HL-60 (cell line): ENCODE measurements at regions not wholly inside any gene's neighbourhood (a gene's known extent, or its start where the extent isn't known, plus 50 kb on each side); places are given as distances from the start of the nearest gene placed in this dataset.
"Not testable (repeated sequence)": the region's sequence is repeated elsewhere in the genome, so short reads cannot be mapped to it uniquely, and the experiment has no call there.

Experiments
- DNase-seq, 2 experiments: peaks; one replicate each; pipeline ENCODE4 v3.0.0-alpha.2; 2010 to 2020; ENCODE audit warnings: low read depth in 1 of 2, low spot score in 1 of 2
- H3K27ac ChIP-seq: fragments of 250-450 bp; sonication (Bioruptor Pico); replicated peaks from 2 replicates; pipeline ENCODE4 v1.5.1; 2020; ENCODE audit warnings: mild to moderate bottlenecking, moderate library complexity
- H3K27me3 ChIP-seq: fragments of 250-450 bp; sonication (Bioruptor Pico); 2 replicates; pipeline ENCODE4 v1.5.1; 2021; ENCODE audit warnings: mild to moderate bottlenecking, moderate library complexity; ENCODE audit not compliant: insufficient read depth, poor library complexity, severe bottlenecking
- H3K4me3 ChIP-seq: replicated peaks from 2 replicates; pipeline ENCODE4 v1.5.1; 2011; ENCODE audit warnings: mild to moderate bottlenecking, control low read depth, low read length; ENCODE audit not compliant: insufficient read depth
- GABPA ChIP-seq: IDR thresholded peaks from 2 replicates; pipeline ENCODE4 v1.6.1; 2012; ENCODE audit warnings: low read depth
- POLR2AphosphoS5 ChIP-seq: IDR thresholded peaks from 2 replicates; pipeline ENCODE4 v1.6.1; 2012; ENCODE audit warnings: low read depth
- SPI1 ChIP-seq: IDR thresholded peaks from 2 replicates; pipeline ENCODE4 v1.6.1; 2012; ENCODE audit warnings: low read depth, mild to moderate bottlenecking, borderline replicate concordance
- TF ChIP-seq, protein P1 (sequence below): IDR thresholded peaks from 2 replicates; pipeline ENCODE4 v1.6.1; 2012; ENCODE audit warnings: low read depth; ENCODE audit not compliant: insufficient replicate concordance
- TF ChIP-seq, protein P2 (sequence below): IDR thresholded peaks from one replicate; pipeline ENCODE4 v1.5.1; 2011; ENCODE audit warnings: low read length, control low read depth, inconsistent platforms; ENCODE audit not compliant: insufficient read depth

GRCh38 chr10:11667756-11668155, 56.3 kb upstream of the USP6NL start:
- no peaks in the 10 kb centered on the region for H3K27me3 ChIP-seq
- DNase-seq, result no peak
- no peak overlapping the region for H3K27ac ChIP-seq
- H3K4me3 ChIP-seq, result no peak overlapping the region
- peak; percentile 27; the same call in 1 of the 2 replicates for TF ChIP-seq SPI1
- TF ChIP-seq, protein P1, sequence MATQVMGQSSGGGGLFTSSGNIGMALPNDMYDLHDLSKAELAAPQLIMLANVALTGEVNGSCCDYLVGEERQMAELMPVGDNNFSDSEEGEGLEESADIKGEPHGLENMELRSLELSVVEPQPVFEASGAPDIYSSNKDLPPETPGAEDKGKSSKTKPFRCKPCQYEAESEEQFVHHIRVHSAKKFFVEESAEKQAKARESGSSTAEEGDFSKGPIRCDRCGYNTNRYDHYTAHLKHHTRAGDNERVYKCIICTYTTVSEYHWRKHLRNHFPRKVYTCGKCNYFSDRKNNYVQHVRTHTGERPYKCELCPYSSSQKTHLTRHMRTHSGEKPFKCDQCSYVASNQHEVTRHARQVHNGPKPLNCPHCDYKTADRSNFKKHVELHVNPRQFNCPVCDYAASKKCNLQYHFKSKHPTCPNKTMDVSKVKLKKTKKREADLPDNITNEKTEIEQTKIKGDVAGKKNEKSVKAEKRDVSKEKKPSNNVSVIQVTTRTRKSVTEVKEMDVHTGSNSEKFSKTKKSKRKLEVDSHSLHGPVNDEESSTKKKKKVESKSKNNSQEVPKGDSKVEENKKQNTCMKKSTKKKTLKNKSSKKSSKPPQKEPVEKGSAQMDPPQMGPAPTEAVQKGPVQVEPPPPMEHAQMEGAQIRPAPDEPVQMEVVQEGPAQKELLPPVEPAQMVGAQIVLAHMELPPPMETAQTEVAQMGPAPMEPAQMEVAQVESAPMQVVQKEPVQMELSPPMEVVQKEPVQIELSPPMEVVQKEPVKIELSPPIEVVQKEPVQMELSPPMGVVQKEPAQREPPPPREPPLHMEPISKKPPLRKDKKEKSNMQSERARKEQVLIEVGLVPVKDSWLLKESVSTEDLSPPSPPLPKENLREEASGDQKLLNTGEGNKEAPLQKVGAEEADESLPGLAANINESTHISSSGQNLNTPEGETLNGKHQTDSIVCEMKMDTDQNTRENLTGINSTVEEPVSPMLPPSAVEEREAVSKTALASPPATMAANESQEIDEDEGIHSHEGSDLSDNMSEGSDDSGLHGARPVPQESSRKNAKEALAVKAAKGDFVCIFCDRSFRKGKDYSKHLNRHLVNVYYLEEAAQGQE, result no peak

DNA sequence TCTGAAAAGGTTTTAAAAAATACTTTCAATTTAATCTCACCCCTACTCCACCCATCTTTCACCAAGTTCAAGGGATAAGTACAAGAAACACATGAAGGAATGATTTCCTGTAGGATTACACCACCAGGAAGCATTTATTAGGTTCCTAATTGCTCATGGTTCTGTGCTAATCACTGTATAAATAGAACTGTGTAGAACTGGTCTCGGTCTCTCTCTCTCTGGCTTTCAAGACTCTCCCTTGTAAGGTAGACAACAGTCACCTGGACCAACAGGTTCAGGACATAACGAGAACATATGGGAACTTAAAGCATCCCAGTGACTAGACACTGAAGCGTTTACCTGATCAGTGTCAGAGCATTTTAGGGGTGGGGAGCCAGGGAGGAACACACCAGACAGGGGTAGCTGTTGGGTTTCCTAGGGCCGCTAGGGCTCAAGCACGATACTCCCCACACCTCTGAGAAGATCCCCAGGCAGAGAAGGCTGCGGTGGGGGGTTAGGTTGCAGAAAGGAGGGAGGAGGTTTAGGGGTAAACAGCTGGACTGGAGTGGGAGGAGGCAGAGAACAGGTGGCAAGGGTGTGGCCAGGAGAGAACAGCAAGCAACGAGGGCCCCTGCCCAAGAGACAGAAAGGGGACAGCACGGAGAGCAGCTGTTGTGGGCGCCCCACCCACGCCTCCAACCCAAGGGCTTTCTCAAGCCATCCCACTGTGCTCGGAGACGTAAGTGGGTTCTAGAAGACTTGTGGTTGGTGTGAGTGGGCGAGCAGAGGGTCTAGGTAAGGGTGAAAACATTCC, 52.5 kb upstream of the USP6NL start:
- Histone ChIP-seq H3K27me3 (no peaks in the 10 kb centered on the region), H3K27ac (no peak overlapping the region), H3K4me3 (no peak overlapping the region)
- no peak for DNase-seq
- TF ChIP-seq GABPA (no peak), SPI1 (no peak), POLR2AphosphoS5 (no peak)
- TF ChIP-seq, protein P2, sequence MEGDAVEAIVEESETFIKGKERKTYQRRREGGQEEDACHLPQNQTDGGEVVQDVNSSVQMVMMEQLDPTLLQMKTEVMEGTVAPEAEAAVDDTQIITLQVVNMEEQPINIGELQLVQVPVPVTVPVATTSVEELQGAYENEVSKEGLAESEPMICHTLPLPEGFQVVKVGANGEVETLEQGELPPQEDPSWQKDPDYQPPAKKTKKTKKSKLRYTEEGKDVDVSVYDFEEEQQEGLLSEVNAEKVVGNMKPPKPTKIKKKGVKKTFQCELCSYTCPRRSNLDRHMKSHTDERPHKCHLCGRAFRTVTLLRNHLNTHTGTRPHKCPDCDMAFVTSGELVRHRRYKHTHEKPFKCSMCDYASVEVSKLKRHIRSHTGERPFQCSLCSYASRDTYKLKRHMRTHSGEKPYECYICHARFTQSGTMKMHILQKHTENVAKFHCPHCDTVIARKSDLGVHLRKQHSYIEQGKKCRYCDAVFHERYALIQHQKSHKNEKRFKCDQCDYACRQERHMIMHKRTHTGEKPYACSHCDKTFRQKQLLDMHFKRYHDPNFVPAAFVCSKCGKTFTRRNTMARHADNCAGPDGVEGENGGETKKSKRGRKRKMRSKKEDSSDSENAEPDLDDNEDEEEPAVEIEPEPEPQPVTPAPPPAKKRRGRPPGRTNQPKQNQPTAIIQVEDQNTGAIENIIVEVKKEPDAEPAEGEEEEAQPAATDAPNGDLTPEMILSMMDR, result no peak
- TF ChIP-seq, protein P1, result no peak

- not testable (repeated sequence) for H3K4me3 ChIP-seq, H3K27ac ChIP-seq, H3K27me3 ChIP-seq, DNase-seq
These were observed 51.7 kb upstream of the USP6NL start for GRCh38 chr10:11663126-11663515.

- DNase-seq, result no peak
- TF ChIP-seq GABPA, result no peak
- no peak for TF ChIP-seq SPI1
- TF ChIP-seq, protein P1, result no peak
- no peak for TF ChIP-seq POLR2AphosphoS5
- TF ChIP-seq, protein P2, result no peak
- Histone ChIP-seq H3K27me3 (no peaks in the 10 kb centered on the region), H3K4me3 (no peak overlapping the region), H3K27ac (no peak overlapping the region)
These were observed 50.0 kb upstream of the USP6NL start for GRCh38 chr10:11661441-11661840.
